ENCODE measurements at regions not wholly inside any gene's neighbourhood (a gene's known extent, or its start where the extent isn't known, plus 50 kb on each side); places are given as distances from the start of the nearest gene placed in this dataset.

DNA sequence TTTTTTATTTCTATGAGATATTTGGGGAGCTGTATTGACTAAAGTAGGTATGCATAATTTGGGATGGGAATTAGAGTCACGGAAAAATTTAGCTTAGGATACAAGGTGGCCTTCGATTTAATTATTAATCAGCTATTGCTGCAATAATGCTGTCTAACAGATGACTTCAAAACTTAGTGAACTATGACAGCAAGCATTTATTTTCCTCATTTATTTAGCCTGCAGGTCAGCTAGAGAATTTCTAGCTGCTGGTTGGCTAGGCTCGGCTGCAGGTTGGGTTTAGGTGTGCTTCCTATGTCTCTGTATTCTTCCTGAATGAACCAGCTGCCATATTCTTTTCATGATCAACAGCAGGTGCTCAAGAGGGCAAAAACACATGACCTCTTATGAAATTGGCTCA, 181.8 kb upstream of the RAG2 start:
- TF ChIP-seq, protein P1, sequence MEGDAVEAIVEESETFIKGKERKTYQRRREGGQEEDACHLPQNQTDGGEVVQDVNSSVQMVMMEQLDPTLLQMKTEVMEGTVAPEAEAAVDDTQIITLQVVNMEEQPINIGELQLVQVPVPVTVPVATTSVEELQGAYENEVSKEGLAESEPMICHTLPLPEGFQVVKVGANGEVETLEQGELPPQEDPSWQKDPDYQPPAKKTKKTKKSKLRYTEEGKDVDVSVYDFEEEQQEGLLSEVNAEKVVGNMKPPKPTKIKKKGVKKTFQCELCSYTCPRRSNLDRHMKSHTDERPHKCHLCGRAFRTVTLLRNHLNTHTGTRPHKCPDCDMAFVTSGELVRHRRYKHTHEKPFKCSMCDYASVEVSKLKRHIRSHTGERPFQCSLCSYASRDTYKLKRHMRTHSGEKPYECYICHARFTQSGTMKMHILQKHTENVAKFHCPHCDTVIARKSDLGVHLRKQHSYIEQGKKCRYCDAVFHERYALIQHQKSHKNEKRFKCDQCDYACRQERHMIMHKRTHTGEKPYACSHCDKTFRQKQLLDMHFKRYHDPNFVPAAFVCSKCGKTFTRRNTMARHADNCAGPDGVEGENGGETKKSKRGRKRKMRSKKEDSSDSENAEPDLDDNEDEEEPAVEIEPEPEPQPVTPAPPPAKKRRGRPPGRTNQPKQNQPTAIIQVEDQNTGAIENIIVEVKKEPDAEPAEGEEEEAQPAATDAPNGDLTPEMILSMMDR (IDR thresholded peaks at IDR 0.05), result no peak
- TF ChIP-seq POLR2A (IDR thresholded peaks at IDR 0.05), result no peak

Measured in uterus (tissue), 2 donors.